PC-9 (cell line): ENCODE measurements at regions not wholly inside any gene's neighbourhood (a gene's known extent, or its start where the extent isn't known, plus 50 kb on each side); places are given as distances from the start of the nearest gene placed in this dataset.

Experiments used
- BruUV-seq: library from RNA; stranded (reverse); fragments of 400-500 nt; replicated peaks from 2 replicates; lab custom pipeline; 2021; lab: Mats Ljungman, UMichigan
- CTCF ChIA-PET: fragments of 300-600 bp; sonication (Branson Sonifier 250); formaldehyde crosslinking; loops from one replicate; lab custom pipeline; 2022; ENCODE audit warnings: antibody characterized with exemption; lab: Charles Lee
- POLR2A ChIA-PET: fragments of 300-600 bp; sonication (Branson Sonifier 250); formaldehyde crosslinking; loops from one replicate; lab custom pipeline; 2022; ENCODE audit warnings: antibody characterized with exemption; ENCODE audit not compliant: unreplicated experiment; lab: Charles Lee
- DNase-seq, 2 experiments: peaks; one replicate each; pipeline versions ENCODE4 v3.0.0 to v3.0.0-alpha.2; 2015 to 2022; ENCODE audit warnings: mixed read lengths in 1 of 2
- H2AFZ ChIP-seq: fragments of 200-600 bp; sonication (generic); 2 replicates; pipeline ENCODE4 v1.8.1; 2017; ENCODE audit warnings: antibody characterized with exemption
- H3F3A ChIP-seq: fragments of 200-600 bp; sonication (generic); 2 replicates; pipeline ENCODE4 v1.8.1; 2017; ENCODE audit warnings: antibody characterized with exemption, mild to moderate bottlenecking, low read depth; ENCODE audit not compliant: insufficient read depth
- H3K27ac ChIP-seq: fragments of 200-600 bp; sonication (generic); 2 replicates; pipeline ENCODE4 v1.6.1; 2016; ENCODE audit warnings: mixed run types
- H3K27me3 ChIP-seq: fragments of 200-600 bp; sonication (generic); 2 replicates; pipeline ENCODE4 v1.6.1; 2016; ENCODE audit warnings: low read depth, mixed run types; ENCODE audit not compliant: insufficient read depth
- H3K36me3 ChIP-seq: fragments of 200-600 bp; sonication (generic); 2 replicates; pipeline ENCODE4 v1.6.1; 2016; ENCODE audit warnings: low read depth, mixed run types
- H3K4me1 ChIP-seq: fragments of 200-600 bp; sonication (generic); replicated peaks from 2 replicates; pipeline ENCODE4 v1.6.1; 2016; ENCODE audit warnings: mixed run types; ENCODE audit not compliant: insufficient read depth
- H3K4me2 ChIP-seq: fragments of 200-600 bp; sonication (generic); 2 replicates; pipeline ENCODE4 v1.6.1; 2017; ENCODE audit warnings: mixed run types
- H3K4me3 ChIP-seq: fragments of 200-600 bp; sonication (generic); 2 replicates; pipeline ENCODE4 v1.6.1; 2016; ENCODE audit warnings: mixed run types
- H3K79me2 ChIP-seq: fragments of 200-600 bp; sonication (generic); 2 replicates; pipeline ENCODE4 v1.6.1; 2017; ENCODE audit warnings: low read depth, mixed run types
- H3K9me2 ChIP-seq: fragments of 200-600 bp; sonication (generic); 2 replicates; pipeline ENCODE4 v1.8.1; 2017; ENCODE audit warnings: mild to moderate bottlenecking; ENCODE audit not compliant: insufficient read depth
- H3K9me3 ChIP-seq: fragments of 200-600 bp; sonication (generic); 2 replicates; pipeline ENCODE4 v1.8.1; 2016; ENCODE audit warnings: low read depth; ENCODE audit not compliant: insufficient read depth
- H4K20me1 ChIP-seq: fragments of 200-600 bp; sonication (generic); 2 replicates; pipeline ENCODE4 v1.8.1; 2017; ENCODE audit not compliant: insufficient read depth
- EZH2 ChIP-seq: fragments of 200-600 bp; sonication (generic); IDR thresholded peaks from 2 replicates; pipeline ENCODE4 v1.8.0; 2017; ENCODE audit warnings: antibody characterized with exemption, low read depth
- intact Hi-C: fragments of 100-400 bp; cut with micrococcal nuclease; formaldehyde crosslinking; loops from one replicate; pipeline ENCODE4 v1.10.0; 2022; ENCODE audit not compliant: unreplicated experiment
- TF ChIP-seq, protein P1 (sequence below): fragments of 200-600 bp; sonication (generic); conservative IDR thresholded peaks from 2 replicates; pipeline ENCODE4 v1.6.1; 2017; ENCODE audit warnings: mixed run types, antibody characterized with exemption, mild to moderate bottlenecking, moderate library complexity

DNA sequence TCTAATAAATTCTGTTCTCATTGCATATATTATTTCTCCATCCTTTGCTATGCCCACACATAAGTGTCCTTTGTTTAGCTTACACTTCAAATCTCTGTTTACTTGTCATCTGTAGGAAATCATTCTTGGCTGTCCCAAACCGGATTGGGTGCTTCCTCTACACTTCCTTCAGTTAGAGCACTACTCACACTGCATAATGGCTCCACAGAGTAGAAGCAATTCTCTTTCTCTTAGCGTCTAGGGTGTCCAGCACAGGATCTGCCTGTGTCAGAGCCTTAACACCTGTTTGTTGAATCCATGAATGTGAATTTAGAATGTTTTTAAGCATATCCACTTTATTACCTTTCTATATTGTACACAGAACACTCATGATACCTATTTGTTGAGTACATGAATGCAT is 87.0 kb upstream of the BMP2 start:
- H4K20me1 ChIP-seq, result no peaks in the 10 kb centered on the region
- H3K27ac ChIP-seq, result no peak overlapping the region
- H3K4me1 ChIP-seq, result peaks cover 8% of the 10 kb centered on the region; the same call in 1 of the 2 replicates
- ChIA-PET CTCF (no interaction called here), POLR2A (no interaction called here)
- no peaks in the 10 kb centered on the region for H3K9me2 ChIP-seq
- TF ChIP-seq, protein P1, sequence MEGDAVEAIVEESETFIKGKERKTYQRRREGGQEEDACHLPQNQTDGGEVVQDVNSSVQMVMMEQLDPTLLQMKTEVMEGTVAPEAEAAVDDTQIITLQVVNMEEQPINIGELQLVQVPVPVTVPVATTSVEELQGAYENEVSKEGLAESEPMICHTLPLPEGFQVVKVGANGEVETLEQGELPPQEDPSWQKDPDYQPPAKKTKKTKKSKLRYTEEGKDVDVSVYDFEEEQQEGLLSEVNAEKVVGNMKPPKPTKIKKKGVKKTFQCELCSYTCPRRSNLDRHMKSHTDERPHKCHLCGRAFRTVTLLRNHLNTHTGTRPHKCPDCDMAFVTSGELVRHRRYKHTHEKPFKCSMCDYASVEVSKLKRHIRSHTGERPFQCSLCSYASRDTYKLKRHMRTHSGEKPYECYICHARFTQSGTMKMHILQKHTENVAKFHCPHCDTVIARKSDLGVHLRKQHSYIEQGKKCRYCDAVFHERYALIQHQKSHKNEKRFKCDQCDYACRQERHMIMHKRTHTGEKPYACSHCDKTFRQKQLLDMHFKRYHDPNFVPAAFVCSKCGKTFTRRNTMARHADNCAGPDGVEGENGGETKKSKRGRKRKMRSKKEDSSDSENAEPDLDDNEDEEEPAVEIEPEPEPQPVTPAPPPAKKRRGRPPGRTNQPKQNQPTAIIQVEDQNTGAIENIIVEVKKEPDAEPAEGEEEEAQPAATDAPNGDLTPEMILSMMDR, result no peak
- TF ChIP-seq EZH2, result no peak
- no peaks in the 10 kb centered on the region for H3K9me3 ChIP-seq
- H2AFZ ChIP-seq, result no peak overlapping the region
- no peak overlapping the region for H3K4me3 ChIP-seq
- no peak overlapping the region for H3K4me2 ChIP-seq
- H3K79me2 ChIP-seq, result no peaks in the 10 kb centered on the region
- H3K27me3 ChIP-seq, result no peaks in the 10 kb centered on the region
- BruUV-seq, result no TSS peak
- H3K36me3 ChIP-seq, result no peaks in the 10 kb centered on the region
- no peak for DNase-seq
- H3F3A ChIP-seq, result peaks cover 11% of the 10 kb centered on the region; the same call in 1 of the 2 replicates
- intact Hi-C loops, result no loop called here

DNA sequence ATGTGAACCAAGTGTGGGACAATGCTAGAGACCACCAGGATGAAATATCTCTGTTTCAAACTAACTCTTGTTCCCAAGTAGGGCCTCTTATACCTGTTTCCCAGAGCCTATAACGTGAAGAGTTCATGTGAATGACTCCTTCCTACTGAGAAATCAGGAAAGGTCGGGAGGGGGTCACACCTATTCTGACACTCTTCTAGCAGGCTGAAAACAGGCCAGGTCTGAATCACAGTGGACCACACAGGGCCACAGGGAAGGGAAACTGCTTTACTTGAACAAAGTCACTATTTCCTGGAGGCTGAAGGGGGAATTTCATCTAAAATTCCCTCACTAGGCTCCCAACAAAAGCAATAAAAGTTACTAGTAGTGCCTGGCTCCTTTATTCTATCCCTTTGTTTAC is 88.4 kb upstream of the BMP2 start:
- Histone ChIP-seq H2AFZ (no peak overlapping the region), H3K4me3 (no peak overlapping the region), H3K9me3 (no peaks in the 10 kb centered on the region), H3K27me3 (no peaks in the 10 kb centered on the region), H3K4me2 (no peak overlapping the region), H4K20me1 (no peaks in the 10 kb centered on the region), H3K9me2 (no peaks in the 10 kb centered on the region), H3K36me3 (no peaks in the 10 kb centered on the region), H3F3A (no peaks in the 10 kb centered on the region), H3K4me1 (no peaks in the 10 kb centered on the region), H3K79me2 (no peaks in the 10 kb centered on the region), H3K27ac (no peak overlapping the region)
- BruUV-seq, result no TSS peak
- ChIA-PET POLR2A (no interaction called here), CTCF (no interaction called here)
- intact Hi-C loops, result no loop called here
- DNase-seq, result no peak
- TF ChIP-seq, protein P1, result no peak
- no peak for TF ChIP-seq EZH2

DNA sequence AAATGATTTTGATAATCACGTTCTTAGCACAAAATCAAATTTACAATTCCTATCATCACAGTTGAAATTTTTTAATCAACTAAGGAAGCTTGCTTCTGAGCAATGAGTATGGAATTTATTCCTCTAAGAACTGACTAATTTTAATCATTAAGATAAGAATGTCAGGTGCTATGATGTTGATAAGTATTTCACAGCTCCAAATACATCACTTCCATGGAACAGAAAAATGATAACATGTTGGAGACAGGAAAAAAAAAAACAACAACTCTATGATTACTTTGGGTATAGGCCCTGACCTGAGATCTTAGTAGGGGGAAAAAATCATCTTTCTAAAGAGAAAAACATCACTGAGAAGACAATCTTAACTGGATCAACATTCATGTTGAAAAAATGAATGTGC is 89.4 kb upstream of the BMP2 start:
- no peak overlapping the region for H2AFZ ChIP-seq
- H3K4me1 ChIP-seq, result no peaks in the 10 kb centered on the region
- H4K20me1 ChIP-seq, result no peaks in the 10 kb centered on the region
- no peaks in the 10 kb centered on the region for H3K27me3 ChIP-seq
- no peaks in the 10 kb centered on the region for H3F3A ChIP-seq
- BruUV-seq, result no TSS peak
- no peak overlapping the region for H3K4me2 ChIP-seq
- H3K9me2 ChIP-seq, result no peaks in the 10 kb centered on the region
- H3K79me2 ChIP-seq, result no peaks in the 10 kb centered on the region
- DNase-seq, result no peak
- ChIA-PET CTCF (no interaction called here), POLR2A (no interaction called here)
- TF ChIP-seq EZH2, result no peak
- TF ChIP-seq, protein P1, result no peak
- H3K36me3 ChIP-seq, result no peaks in the 10 kb centered on the region
- no peak overlapping the region for H3K27ac ChIP-seq
- intact Hi-C loops, result no loop called here
- no peaks in the 10 kb centered on the region for H3K9me3 ChIP-seq
- H3K4me3 ChIP-seq, result no peak overlapping the region
